ENCODE measurements at regions not wholly inside any gene's neighbourhood (a gene's known extent, or its start where the extent isn't known, plus 50 kb on each side); places are given as distances from the start of the nearest gene placed in this dataset.

GRCh38 chr14:87813686-87814085 is 179.3 kb downstream of the GALC start:
- TF ChIP-seq CTCF (IDR thresholded peaks at IDR 0.05; ENCODE audit: low read length) (no peak), EZH2phosphoT487 (IDR thresholded peaks at IDR 0.05; ENCODE audit: low read length) (no peak), EZH2 (optimal IDR thresholded peaks at IDR 0.05; ENCODE audit: low read depth, low read length) (no peak)
